Esophagus muscularis mucosa (tissue), 3 donors: ENCODE measurements at regions not wholly inside any gene's neighbourhood (a gene's known extent, or its start where the extent isn't known, plus 50 kb on each side); places are given as distances from the start of the nearest gene placed in this dataset.

ENCODE experiments used
- CTCF ChIP-seq, 3 experiments: fragments of 200-600 bp in 2 of 3; fragments of 450-650 bp in 1 of 3; sonication (generic) in 2 of 3; IDR thresholded peaks; one replicate each; pipeline ENCODE4 v1.5.1; 2017 to 2019; ENCODE audit warnings: antibody characterized with exemption in 3 of 3, mild to moderate bottlenecking in 2 of 3, moderate library complexity in 1 of 3
- POLR2A ChIP-seq: fragments of 450-650 bp; IDR thresholded peaks from one replicate; pipeline ENCODE4 v1.6.1; 2017; ENCODE audit warnings: antibody characterized with exemption, moderate library complexity, mild to moderate bottlenecking, low read depth
- POLR2AphosphoS5 ChIP-seq, 2 donors: sonication (generic); formaldehyde crosslinking; IDR thresholded peaks; one replicate each; pipeline ENCODE4 v1.6.1; 2017; ENCODE audit warnings: antibody characterized with exemption in 2 of 2

- TF ChIP-seq CTCF (IDR thresholded peaks at IDR 0.05) (no peak), POLR2AphosphoS5 (IDR thresholded peaks at IDR 0.05) (no peak), POLR2A (no peak)
Observed at GRCh38 chr11:116631201-116631600, 141.6 kb downstream of the BUD13 start.
